ENCODE measurements at regions not wholly inside any gene's neighbourhood (a gene's known extent, or its start where the extent isn't known, plus 50 kb on each side); places are given as distances from the start of the nearest gene placed in this dataset.

DNA sequence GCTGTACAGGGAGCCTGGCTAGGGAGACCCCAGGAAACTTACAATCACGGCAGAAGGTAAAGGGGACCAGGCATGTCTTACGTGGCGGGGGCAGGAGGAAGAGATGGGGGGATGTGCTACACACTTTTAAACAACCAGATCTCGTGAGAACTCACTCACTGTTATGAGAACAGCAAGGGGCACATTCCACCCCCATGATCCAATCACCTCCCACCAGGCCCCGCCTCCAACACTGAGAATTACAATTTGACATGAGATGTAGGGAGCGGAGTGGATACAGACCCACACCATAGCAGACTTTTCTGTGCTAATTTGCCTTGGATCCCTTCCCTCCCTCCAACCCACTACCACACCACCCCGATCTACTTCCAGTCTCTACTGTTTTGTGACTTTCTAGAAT is 106.7 kb upstream of the PEG3 start:
- TF ChIP-seq CTCF (IDR thresholded peaks at IDR 0.05; ENCODE audit: insufficient read depth, low read depth, low read length), result no peak
- CTCF ChIA-PET, result no interaction called here
- no peak for DNase-seq (ENCODE audit: low read depth)
- POLR2A ChIA-PET, result no interaction called here
- Histone ChIP-seq H3K36me3 (ENCODE audit: control insufficient read depth, insufficient read depth, low read length) (no peaks in the 10 kb centered on the region), H3K27me3 (ENCODE audit: control insufficient read depth, insufficient read depth, low read length) (no peaks in the 10 kb centered on the region), H3K4me3 (ENCODE audit: low read depth, low read length) (no peak overlapping the region)

GRCh38 chr19:56949626-56950025 is 109.1 kb upstream of the PEG3 start:
- ChIA-PET POLR2A (no interaction called here), CTCF (no interaction called here)
- no peaks in the 10 kb centered on the region for H3K36me3 ChIP-seq (ENCODE audit: control insufficient read depth, insufficient read depth, low read length)
- no peak overlapping the region for H3K4me3 ChIP-seq (ENCODE audit: low read depth, low read length)
- TF ChIP-seq CTCF (IDR thresholded peaks at IDR 0.05; ENCODE audit: insufficient read depth, low read depth, low read length), result no peak
- no peak for DNase-seq (ENCODE audit: low read depth)
- H3K27me3 ChIP-seq (ENCODE audit: control insufficient read depth, insufficient read depth, low read length), result no peaks in the 10 kb centered on the region

- no peak for DNase-seq (ENCODE audit: low read depth)
- Histone ChIP-seq H3K27me3 (ENCODE audit: control insufficient read depth, insufficient read depth, low read length) (no peaks in the 10 kb centered on the region), H3K36me3 (ENCODE audit: control insufficient read depth, insufficient read depth, low read length) (no peaks in the 10 kb centered on the region), H3K4me3 (ENCODE audit: low read depth, low read length) (no peak overlapping the region)
- no peak for TF ChIP-seq CTCF (IDR thresholded peaks at IDR 0.05; ENCODE audit: insufficient read depth, low read depth, low read length)
- ChIA-PET CTCF (no interaction called here), POLR2A (no interaction called here)
Observed at GRCh38 chr19:56951672-56952071, 111.1 kb upstream of the PEG3 start.

GRCh38 chr19:56953470-56953869 is 112.9 kb upstream of the PEG3 start:
- POLR2A ChIA-PET, result no interaction called here
- TF ChIP-seq CTCF (IDR thresholded peaks at IDR 0.05; ENCODE audit: insufficient read depth, low read depth, low read length), result no peak
- H3K4me3 ChIP-seq (ENCODE audit: low read depth, low read length), result no peak overlapping the region
- no peaks in the 10 kb centered on the region for H3K36me3 ChIP-seq (ENCODE audit: control insufficient read depth, insufficient read depth, low read length)
- CTCF ChIA-PET, result no interaction called here
- DNase-seq (ENCODE audit: low read depth), result no peak
- H3K27me3 ChIP-seq (ENCODE audit: control insufficient read depth, insufficient read depth, low read length), result no peaks in the 10 kb centered on the region

DNA sequence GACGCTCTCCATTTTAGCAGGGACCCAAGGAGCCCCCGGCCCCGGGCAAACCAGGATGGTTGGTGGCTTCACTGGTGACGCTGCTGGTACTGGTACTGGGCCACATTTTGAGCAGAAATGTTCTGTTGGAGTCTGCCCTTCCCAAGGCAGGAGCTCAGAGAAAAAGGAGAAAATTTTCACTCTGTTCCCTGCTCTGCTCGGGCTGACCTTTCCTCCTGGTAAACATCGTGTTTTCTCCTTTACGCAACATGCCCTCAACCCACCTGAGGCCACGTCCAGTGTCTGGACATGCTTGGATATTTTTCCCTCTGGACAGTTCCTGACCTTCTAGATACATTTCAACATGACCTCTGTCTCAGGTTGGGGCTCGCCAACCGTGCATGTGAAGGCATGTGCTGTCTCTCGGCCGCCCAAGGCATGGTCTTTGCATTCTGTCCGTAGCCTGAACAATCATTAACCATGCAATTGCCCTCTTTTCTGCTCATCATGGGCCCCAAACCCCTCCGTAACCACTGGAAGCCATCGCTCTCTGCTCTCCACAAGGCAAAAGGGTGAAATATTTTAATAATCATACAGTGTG is 115.2 kb upstream of the PEG3 start:
- Histone ChIP-seq H3K27me3 (ENCODE audit: control insufficient read depth, insufficient read depth, low read length) (no peaks in the 10 kb centered on the region), H3K4me3 (ENCODE audit: low read depth, low read length) (no peak overlapping the region), H3K36me3 (ENCODE audit: control insufficient read depth, insufficient read depth, low read length) (no peaks in the 10 kb centered on the region)
- ChIA-PET POLR2A (no interaction called here), CTCF (no interaction called here)
- TF ChIP-seq CTCF (IDR thresholded peaks at IDR 0.05; ENCODE audit: insufficient read depth, low read depth, low read length), result no peak
- no peak for DNase-seq (ENCODE audit: low read depth)
